ENCODE measurements at regions not wholly inside any gene's neighbourhood (a gene's known extent, or its start where the extent isn't known, plus 50 kb on each side); places are given as distances from the start of the nearest gene placed in this dataset.
A peak's percentile ranks its signal among the peaks of the same experiment; 100 is the strongest.

DNA sequence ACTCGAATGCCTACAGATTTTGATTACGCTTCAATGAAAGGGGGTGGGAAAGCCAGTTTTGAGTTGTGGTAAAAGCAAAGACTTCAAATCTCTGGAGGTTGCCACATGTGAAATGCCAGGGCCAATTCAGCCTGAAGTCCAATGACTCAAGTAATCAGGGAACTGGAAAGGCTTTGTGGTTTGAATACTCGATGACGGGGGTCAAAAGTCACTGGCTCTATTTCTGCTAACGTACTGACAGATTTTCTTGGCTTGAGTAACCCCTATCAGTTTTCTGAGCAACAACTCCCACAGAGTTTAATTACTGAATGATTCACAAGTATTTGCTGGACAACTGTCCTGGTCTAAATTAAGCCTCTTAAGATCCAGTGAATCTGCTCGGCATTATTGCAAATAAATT is 152.2 kb downstream of the SIPA1L2 start:
- Histone ChIP-seq H3K4me3 (no peak overlapping the region), H3K4me1 (peaks cover 0 to 47% (median 14%) of the 10 kb centered on the region in 4 donors), H3K9me3 (no peaks in the 10 kb centered on the region), H3K27ac (peak overlapping the region in 2 of 4 donors; percentile 29 to 79), H3K36me3 (peaks cover 0 to 14% (median 0%) of the 10 kb centered on the region in 3 donors), H3K27me3 (no peaks in the 10 kb centered on the region)
- DNase-seq (ENCODE audit: low spot score in 2 of 2) = peak in 1 of 2 donors; percentile 53
- WGBS, 2 donors = 32 to 34% methylated on average over 6 of the region's 6 CpGs
- TF ChIP-seq EP300 (IDR thresholded peaks at IDR 0.05) (peak in 1 of 2 donors; percentile 53), POLR2A (IDR thresholded peaks at IDR 0.05) (no peak)

DNA sequence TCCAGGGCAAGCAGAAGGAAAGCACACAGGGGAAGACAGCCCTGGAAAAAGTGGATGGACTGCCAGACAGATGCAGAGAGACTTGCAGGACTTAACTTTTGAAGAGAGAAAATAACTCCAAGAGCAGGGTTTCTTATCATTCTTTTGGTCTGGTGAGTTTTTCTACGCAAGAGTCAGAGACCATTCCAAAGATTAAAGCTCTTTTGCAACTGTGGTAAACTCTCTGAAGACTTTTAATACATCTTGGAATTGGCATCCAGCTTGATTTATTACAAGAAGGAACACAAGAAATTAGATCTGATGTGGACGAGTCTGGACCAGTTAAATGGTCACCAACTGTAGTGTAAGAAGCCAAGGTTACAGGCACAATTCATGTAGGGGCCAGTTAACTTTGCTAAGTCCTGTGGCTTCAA is 153.4 kb downstream of the SIPA1L2 start:
- Histone ChIP-seq H3K4me3 (no peak overlapping the region), H3K4me1 (peaks cover 0 to 59% (median 18%) of the 10 kb centered on the region in 4 donors), H3K9me3 (no peaks in the 10 kb centered on the region), H3K36me3 (peaks cover 0 to 2% (median 0%) of the 10 kb centered on the region in 3 donors), H3K27me3 (no peaks in the 10 kb centered on the region), H3K27ac (peak overlapping the region in 2 of 4 donors; percentile 27 to 51)
- peak in 1 of 2 donors; percentile 6 for TF ChIP-seq EP300 (IDR thresholded peaks at IDR 0.05)
- TF ChIP-seq, protein P1, sequence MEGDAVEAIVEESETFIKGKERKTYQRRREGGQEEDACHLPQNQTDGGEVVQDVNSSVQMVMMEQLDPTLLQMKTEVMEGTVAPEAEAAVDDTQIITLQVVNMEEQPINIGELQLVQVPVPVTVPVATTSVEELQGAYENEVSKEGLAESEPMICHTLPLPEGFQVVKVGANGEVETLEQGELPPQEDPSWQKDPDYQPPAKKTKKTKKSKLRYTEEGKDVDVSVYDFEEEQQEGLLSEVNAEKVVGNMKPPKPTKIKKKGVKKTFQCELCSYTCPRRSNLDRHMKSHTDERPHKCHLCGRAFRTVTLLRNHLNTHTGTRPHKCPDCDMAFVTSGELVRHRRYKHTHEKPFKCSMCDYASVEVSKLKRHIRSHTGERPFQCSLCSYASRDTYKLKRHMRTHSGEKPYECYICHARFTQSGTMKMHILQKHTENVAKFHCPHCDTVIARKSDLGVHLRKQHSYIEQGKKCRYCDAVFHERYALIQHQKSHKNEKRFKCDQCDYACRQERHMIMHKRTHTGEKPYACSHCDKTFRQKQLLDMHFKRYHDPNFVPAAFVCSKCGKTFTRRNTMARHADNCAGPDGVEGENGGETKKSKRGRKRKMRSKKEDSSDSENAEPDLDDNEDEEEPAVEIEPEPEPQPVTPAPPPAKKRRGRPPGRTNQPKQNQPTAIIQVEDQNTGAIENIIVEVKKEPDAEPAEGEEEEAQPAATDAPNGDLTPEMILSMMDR (IDR thresholded peaks at IDR 0.05) = no peak
- DNase-seq (ENCODE audit: low spot score in 2 of 2) = no peak
- WGBS, 2 donors = 74 to 81% methylated on average over 2 of the region's 2 CpGs

DNA sequence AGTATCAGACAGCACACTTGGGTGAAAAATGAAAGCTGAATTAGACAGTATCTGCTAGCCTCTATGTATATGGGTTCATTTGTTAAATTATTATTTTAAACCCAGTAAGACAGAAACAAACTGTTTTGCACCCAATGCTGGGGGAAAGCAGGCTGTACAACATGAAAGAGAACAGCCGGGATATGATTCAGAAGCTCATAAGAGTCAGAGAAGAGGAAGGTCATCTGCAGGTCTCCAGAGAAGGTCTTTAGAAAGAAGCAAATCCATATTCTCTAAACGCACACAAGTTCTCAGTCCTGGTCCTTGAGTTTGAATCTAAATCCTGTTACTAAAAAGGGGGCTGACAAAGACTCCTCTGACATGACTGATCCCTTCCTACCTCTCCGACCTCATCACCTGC is 155.1 kb downstream of the SIPA1L2 start:
- no peak for DNase-seq (ENCODE audit: low spot score in 2 of 2)
- WGBS, 2 donors = 75 to 81% methylated on average over 3 of the region's 3 CpGs
- Histone ChIP-seq H3K9me3 (no peaks in the 10 kb centered on the region), H3K36me3 (peaks cover 0 to 12% (median 0%) of the 10 kb centered on the region in 3 donors), H3K4me3 (no peak overlapping the region), H3K27me3 (no peaks in the 10 kb centered on the region), H3K27ac (no peak overlapping the region), H3K4me1 (peaks cover 0 to 67% (median 20%) of the 10 kb centered on the region in 4 donors)
- TF ChIP-seq EP300 (IDR thresholded peaks at IDR 0.05) (no peak), POLR2A (IDR thresholded peaks at IDR 0.05) (no peak)
- TF ChIP-seq, protein P1 (IDR thresholded peaks at IDR 0.05) = no peak

DNA sequence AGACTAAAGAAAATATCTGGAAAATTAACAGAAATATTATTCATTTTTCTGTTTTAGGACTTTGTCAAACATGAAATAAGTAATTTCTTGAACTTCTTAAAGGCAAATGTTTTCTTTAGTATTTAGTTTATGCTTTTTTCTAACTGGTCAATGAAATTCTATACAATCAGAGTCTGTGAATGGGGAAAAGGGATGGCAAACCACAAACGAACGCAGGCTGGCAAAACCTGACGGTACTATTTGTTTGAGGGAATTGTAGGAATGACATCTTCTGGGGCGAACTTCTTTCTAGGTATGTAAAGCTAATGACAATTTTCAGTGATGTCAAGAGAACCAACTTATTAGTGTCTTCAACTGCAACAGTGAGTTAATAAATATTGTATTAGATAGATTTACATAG is 156.0 kb downstream of the SIPA1L2 start:
- H3K27ac ChIP-seq = peak overlapping the region in 1 of 4 donors; percentile 73

DNA sequence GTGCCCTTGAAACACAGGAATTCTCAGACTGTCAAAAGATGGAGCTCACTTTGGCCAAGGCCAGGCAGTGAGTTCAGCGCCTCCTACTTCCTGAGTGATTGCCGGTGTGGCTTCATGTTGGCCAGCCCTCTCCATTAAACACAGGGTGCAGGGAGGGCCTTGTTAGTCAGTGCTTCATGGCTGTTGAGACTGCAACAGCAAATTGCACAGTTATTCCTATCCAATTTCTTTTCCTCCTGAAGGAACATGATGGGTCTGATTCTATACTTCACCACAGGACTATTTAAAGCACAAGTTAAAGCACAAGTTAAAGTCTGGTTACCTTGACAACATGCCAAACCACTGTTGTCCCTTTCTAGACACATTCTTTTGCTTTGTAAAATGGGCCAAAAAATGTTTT is 156.6 kb downstream of the SIPA1L2 start:
- no peak for TF ChIP-seq EP300 (IDR thresholded peaks at IDR 0.05)
- no peak for TF ChIP-seq POLR2A (IDR thresholded peaks at IDR 0.05)
- TF ChIP-seq, protein P1 (IDR thresholded peaks at IDR 0.05) = no peak
- peaks cover 0 to 17% (median 0%) of the 10 kb centered on the region in 3 donors for H3K36me3 ChIP-seq
- 34 to 40% methylated on average over 2 of the region's 2 CpGs for WGBS, 2 donors
- H3K9me3 ChIP-seq = no peaks in the 10 kb centered on the region
- no peak overlapping the region for H3K4me3 ChIP-seq
- H3K27ac ChIP-seq = peak overlapping the region in 2 of 4 donors; percentile 73 to 78
- peaks cover 0 to 57% (median 17%) of the 10 kb centered on the region in 4 donors for H3K4me1 ChIP-seq
- H3K27me3 ChIP-seq = no peaks in the 10 kb centered on the region
- no peak for DNase-seq (ENCODE audit: low spot score in 2 of 2)

More for the DNA sequence above, 156.0 kb downstream of the SIPA1L2 start:
- WGBS, 2 donors = 66 to 72% methylated on average over 4 of the region's 4 CpGs
- peaks cover 0 to 16% (median 0%) of the 10 kb centered on the region in 3 donors for H3K36me3 ChIP-seq
- H3K4me3 ChIP-seq = no peak overlapping the region
- peaks cover 0 to 61% (median 20%) of the 10 kb centered on the region in 4 donors for H3K4me1 ChIP-seq
- DNase-seq (ENCODE audit: low spot score in 2 of 2) = no peak
- H3K9me3 ChIP-seq = no peaks in the 10 kb centered on the region
- no peaks in the 10 kb centered on the region for H3K27me3 ChIP-seq
- no peak for TF ChIP-seq EP300 (IDR thresholded peaks at IDR 0.05)
- no peak for TF ChIP-seq POLR2A (IDR thresholded peaks at IDR 0.05)
- TF ChIP-seq, protein P1 (IDR thresholded peaks at IDR 0.05) = no peak
